ENCODE measurements at regions not wholly inside any gene's neighbourhood (a gene's known extent, or its start where the extent isn't known, plus 50 kb on each side); places are given as distances from the start of the nearest gene placed in this dataset.

DNA sequence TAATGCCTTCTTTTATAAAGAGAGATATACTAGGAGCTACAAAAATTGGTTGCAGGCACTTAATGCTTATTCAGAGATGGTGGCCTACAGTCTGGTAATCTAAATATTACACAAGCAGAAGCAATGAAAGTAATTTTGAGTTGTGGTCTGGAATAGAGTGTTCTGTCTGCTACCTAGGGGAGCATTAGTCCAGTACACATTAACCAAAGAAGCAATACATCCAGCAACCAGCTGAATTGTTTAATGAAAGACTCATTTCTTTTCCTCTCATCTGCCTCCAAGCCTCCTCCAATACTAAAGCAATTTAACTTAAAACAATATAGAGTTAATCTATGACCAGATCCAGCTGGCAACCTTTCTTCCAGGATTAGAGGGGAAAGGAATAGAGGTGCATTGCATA lies 877.1 kb upstream of the CNTN5 start:
- intact Hi-C loops (cut with micrococcal nuclease) = no loop called here
- CTCF ChIA-PET = no interaction called here

GRCh38 chr11:98153752-98154151 lies 867.0 kb upstream of the CNTN5 start:
- Mint-ChIP-seq H3K4me3 (no peak overlapping the region), H3K9me3 (ENCODE audit: insufficient read depth) (peaks cover 10% of the 10 kb centered on the region), H3K4me1 (no peaks in the 10 kb centered on the region), H3K27ac (no peak overlapping the region), H3K27me3 (no peaks in the 10 kb centered on the region)
- intact Hi-C loops (cut with micrococcal nuclease) = no loop called here
- H2AFZ ChIP-seq (ENCODE audit: insufficient read depth, low read depth, low read length, poor library complexity, severe bottlenecking) = no peak overlapping the region
- ChIA-PET POLR2A (no interaction called here), CTCF (no interaction called here)
- no peaks in the 10 kb centered on the region for H3K4me1 ChIP-seq (ENCODE audit: control insufficient read depth in 2 of 2, insufficient read depth in 2 of 2, low read length in 2 of 2)
- H3K4me2 ChIP-seq (replicated peaks; ENCODE audit: low read depth, low read length, poor library complexity, severe bottlenecking) = no peak overlapping the region
- WGBS (ENCODE audit: insufficient coverage) = 70% methylated on average over 1 of the region's 2 CpGs
- H3K27ac ChIP-seq (ENCODE audit: low read length in 2 of 2) = no peak overlapping the region
- DNase-seq (no peak), ATAC-seq (ENCODE audit: low read depth) (no peak)
- no peaks in the 10 kb centered on the region for H3K79me2 ChIP-seq (ENCODE audit: control insufficient read depth, insufficient read depth, low read length)
- no peak for TF ChIP-seq CTCF (IDR thresholded peaks at IDR 0.05)
- no peaks in the 10 kb centered on the region for H3K27me3 ChIP-seq (replicated peaks in 1 of 4; ENCODE audit: control extremely low read depth in 1 of 4, control insufficient read depth in 3 of 4, insufficient read depth in 4 of 4, low read length in 3 of 4)
- no peak overlapping the region for H3K4me3 ChIP-seq (ENCODE audit: control extremely low read depth in 1 of 5, extremely low read depth in 1 of 5, insufficient read depth in 1 of 5, low read depth in 2 of 5, low read length in 4 of 5)
- peaks cover 0 to 7% (median 0%) of the 10 kb centered on the region in 3 donors for H3K9me3 ChIP-seq (ENCODE audit: control extremely low read depth in 1 of 3, control insufficient read depth in 2 of 3, insufficient read depth in 1 of 3, low read length in 2 of 3)
- no peaks in the 10 kb centered on the region for H4K20me1 ChIP-seq (ENCODE audit: control insufficient read depth, insufficient read depth, low read length, poor library complexity, severe bottlenecking)
- no peaks in the 10 kb centered on the region for H3K36me3 ChIP-seq (replicated peaks in 1 of 2; ENCODE audit: control extremely low read depth in 1 of 2, control insufficient read depth in 1 of 2, extremely low read depth in 1 of 2, insufficient read depth in 2 of 2, low read length in 1 of 2)
- no peak overlapping the region for H3K9ac ChIP-seq (ENCODE audit: low read length)

More for the DNA sequence above, 877.1 kb upstream of the CNTN5 start:
- H3K9me3 Mint-ChIP-seq (ENCODE audit: insufficient read depth) = peaks cover 9% of the 10 kb centered on the region
- Histone ChIP-seq H2AFZ (ENCODE audit: insufficient read depth, low read depth, low read length, poor library complexity, severe bottlenecking) (no peak overlapping the region), H3K79me2 (ENCODE audit: control insufficient read depth, insufficient read depth, low read length) (no peaks in the 10 kb centered on the region), H3K9ac (ENCODE audit: low read length) (no peak overlapping the region), H3K36me3 (replicated peaks in 1 of 2; ENCODE audit: control extremely low read depth in 1 of 2, control insufficient read depth in 1 of 2, extremely low read depth in 1 of 2, insufficient read depth in 2 of 2, low read length in 1 of 2) (no peaks in the 10 kb centered on the region), H3K27me3 (replicated peaks in 1 of 4; ENCODE audit: control extremely low read depth in 1 of 4, control insufficient read depth in 3 of 4, insufficient read depth in 4 of 4, low read length in 3 of 4) (no peaks in the 10 kb centered on the region), H3K9me3 (ENCODE audit: control extremely low read depth in 1 of 3, control insufficient read depth in 2 of 3, insufficient read depth in 1 of 3, low read length in 2 of 3) (peaks cover 0 to 3% (median 0%) of the 10 kb centered on the region in 3 donors), H3K27ac (ENCODE audit: low read length in 2 of 2) (no peak overlapping the region), H3K4me2 (replicated peaks; ENCODE audit: low read depth, low read length, poor library complexity, severe bottlenecking) (no peak overlapping the region), H3K4me3 (ENCODE audit: control extremely low read depth in 1 of 5, extremely low read depth in 1 of 5, insufficient read depth in 1 of 5, low read depth in 2 of 5, low read length in 4 of 5) (no peak overlapping the region), H4K20me1 (ENCODE audit: control insufficient read depth, insufficient read depth, low read length, poor library complexity, severe bottlenecking) (no peaks in the 10 kb centered on the region), H3K4me1 (ENCODE audit: control insufficient read depth in 2 of 2, insufficient read depth in 2 of 2, low read length in 2 of 2) (no peaks in the 10 kb centered on the region)
- no peak for ATAC-seq (ENCODE audit: low read depth)
- POLR2A ChIA-PET = no interaction called here
- H3K27ac Mint-ChIP-seq = no peak overlapping the region
- no peaks in the 10 kb centered on the region for H3K4me1 Mint-ChIP-seq
- H3K27me3 Mint-ChIP-seq = no peaks in the 10 kb centered on the region
- H3K4me3 Mint-ChIP-seq = no peak overlapping the region
- TF ChIP-seq CTCF (IDR thresholded peaks at IDR 0.05) (no peak), EZH2 (IDR thresholded peaks at IDR 0.05; ENCODE audit: borderline replicate concordance, insufficient read depth, low read depth, low read length, poor library complexity, severe bottlenecking) (no peak)
- no peak for DNase-seq
